IPS-15b (cell line): ENCODE measurements at regions not wholly inside any gene's neighbourhood (a gene's known extent, or its start where the extent isn't known, plus 50 kb on each side); places are given as distances from the start of the nearest gene placed in this dataset.

Source experiments
- H3K27me3 ChIP-seq: one replicate; pipeline ENCODE4 v1.6.1; 2013; ENCODE audit warnings: low read length; ENCODE audit not compliant: control insufficient read depth, insufficient read depth
- H3K36me3 ChIP-seq: one replicate; pipeline ENCODE4 v1.6.1; 2013; ENCODE audit warnings: low read length; ENCODE audit not compliant: control insufficient read depth, insufficient read depth
- H3K4me1 ChIP-seq: one replicate; pipeline ENCODE4 v1.6.1; 2013; ENCODE audit warnings: mild to moderate bottlenecking, low read length; ENCODE audit not compliant: control insufficient read depth, insufficient read depth
- H3K4me3 ChIP-seq: one replicate; pipeline ENCODE4 v1.5.1; 2013; ENCODE audit warnings: low read depth, low read length
- H3K9ac ChIP-seq: one replicate; pipeline ENCODE4 v1.6.1; 2013; ENCODE audit warnings: low read depth, mild to moderate bottlenecking, low read length
- H3K9me3 ChIP-seq: one replicate; pipeline ENCODE4 v1.6.1; 2013; ENCODE audit warnings: mild to moderate bottlenecking, low read length; ENCODE audit not compliant: control insufficient read depth, insufficient read depth

GRCh38 chr5:163596608-163597315 is 91.3 kb downstream of the MAT2B start:
- no peaks in the 10 kb centered on the region for H3K36me3 ChIP-seq
- no peaks in the 10 kb centered on the region for H3K4me1 ChIP-seq
- no peaks in the 10 kb centered on the region for H3K9me3 ChIP-seq
- H3K27me3 ChIP-seq = no peaks in the 10 kb centered on the region
- no peak overlapping the region for H3K9ac ChIP-seq
- no peak overlapping the region for H3K4me3 ChIP-seq

- Histone ChIP-seq H3K4me1 (no peaks in the 10 kb centered on the region), H3K27me3 (no peaks in the 10 kb centered on the region), H3K9me3 (no peaks in the 10 kb centered on the region), H3K36me3 (no peaks in the 10 kb centered on the region), H3K4me3 (no peak overlapping the region), H3K9ac (no peak overlapping the region)
These were observed 98.6 kb downstream of the MAT2B start for GRCh38 chr5:163604013-163604412.

GRCh38 chr5:163607256-163607655 is 101.8 kb downstream of the MAT2B start:
- Histone ChIP-seq H3K9me3 (no peaks in the 10 kb centered on the region), H3K36me3 (no peaks in the 10 kb centered on the region), H3K27me3 (no peaks in the 10 kb centered on the region), H3K4me3 (no peak overlapping the region), H3K4me1 (no peaks in the 10 kb centered on the region), H3K9ac (no peak overlapping the region)

DNA sequence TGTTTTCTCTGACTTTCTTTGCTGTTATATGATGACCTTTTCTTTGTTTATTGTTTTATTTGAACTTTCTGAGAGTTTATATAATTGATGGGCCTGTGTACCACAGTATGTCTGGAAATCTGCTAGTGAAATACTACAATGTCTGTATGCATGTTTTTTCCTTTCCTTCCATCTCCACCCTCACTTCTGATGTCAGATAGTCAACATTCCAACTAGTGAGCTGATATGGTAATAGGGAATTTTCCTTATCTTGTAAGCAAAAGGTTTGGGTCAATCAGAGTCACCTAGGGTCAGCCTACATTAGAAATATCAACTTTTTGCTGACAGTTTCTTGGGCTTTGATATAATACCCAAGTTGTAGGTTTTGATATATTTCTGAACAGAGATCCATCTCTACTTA is 103.2 kb downstream of the MAT2B start:
- Histone ChIP-seq H3K9ac (no peak overlapping the region), H3K4me1 (no peaks in the 10 kb centered on the region), H3K36me3 (no peaks in the 10 kb centered on the region), H3K27me3 (no peaks in the 10 kb centered on the region), H3K9me3 (no peaks in the 10 kb centered on the region), H3K4me3 (no peak overlapping the region)

GRCh38 chr5:163609910-163610309 is 104.5 kb downstream of the MAT2B start:
- no peak overlapping the region for H3K4me3 ChIP-seq
- no peak overlapping the region for H3K9ac ChIP-seq
- H3K4me1 ChIP-seq = no peaks in the 10 kb centered on the region
- no peaks in the 10 kb centered on the region for H3K27me3 ChIP-seq
- no peaks in the 10 kb centered on the region for H3K36me3 ChIP-seq
- H3K9me3 ChIP-seq = no peaks in the 10 kb centered on the region

DNA sequence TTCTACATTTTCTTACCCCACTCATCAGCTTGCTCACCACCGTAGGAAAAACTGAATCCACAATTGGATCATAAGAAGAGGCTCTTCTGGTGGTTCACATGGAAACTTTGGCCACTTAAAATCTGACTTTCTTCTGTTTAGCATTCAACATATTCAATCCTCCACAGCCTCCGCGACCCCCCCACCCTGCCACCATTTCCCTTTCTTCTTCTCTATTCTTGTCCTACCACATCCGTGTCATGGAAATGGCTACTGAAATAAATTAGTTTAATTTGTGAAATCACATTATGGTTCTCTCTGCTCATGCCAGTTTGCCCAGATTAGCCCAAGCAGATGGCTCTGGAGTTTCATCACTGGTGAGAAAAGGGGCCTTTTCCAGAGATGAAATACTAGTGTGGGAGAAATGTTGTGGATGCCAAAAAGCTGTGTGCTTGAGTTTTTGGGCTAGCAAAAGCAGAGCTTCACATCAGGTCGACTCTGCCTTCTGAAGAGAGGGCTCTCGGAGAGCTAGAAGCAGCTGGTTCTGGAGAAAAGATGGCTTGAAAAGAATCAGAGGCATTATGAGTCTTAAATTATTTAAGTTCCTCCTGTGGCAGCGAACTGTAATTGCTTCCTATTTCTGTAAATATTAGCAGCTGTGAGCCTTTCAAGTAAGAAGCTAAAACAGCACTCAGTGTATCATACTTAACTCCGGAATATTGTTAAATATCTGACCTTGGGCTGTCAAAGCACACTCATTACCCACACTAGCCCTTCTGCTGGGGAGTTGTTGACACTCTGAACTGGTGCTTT is 107.1 kb downstream of the MAT2B start:
- no peak overlapping the region for H3K9ac ChIP-seq
- H3K27me3 ChIP-seq = no peaks in the 10 kb centered on the region
- no peaks in the 10 kb centered on the region for H3K36me3 ChIP-seq
- H3K9me3 ChIP-seq = no peaks in the 10 kb centered on the region
- H3K4me1 ChIP-seq = no peaks in the 10 kb centered on the region
- no peak overlapping the region for H3K4me3 ChIP-seq

- no peaks in the 10 kb centered on the region for H3K36me3 ChIP-seq
- H3K4me3 ChIP-seq = no peak overlapping the region
- H3K9me3 ChIP-seq = no peaks in the 10 kb centered on the region
- no peak overlapping the region for H3K9ac ChIP-seq
- no peaks in the 10 kb centered on the region for H3K4me1 ChIP-seq
- no peaks in the 10 kb centered on the region for H3K27me3 ChIP-seq
These were observed 107.7 kb downstream of the MAT2B start for GRCh38 chr5:163613150-163613442.

DNA sequence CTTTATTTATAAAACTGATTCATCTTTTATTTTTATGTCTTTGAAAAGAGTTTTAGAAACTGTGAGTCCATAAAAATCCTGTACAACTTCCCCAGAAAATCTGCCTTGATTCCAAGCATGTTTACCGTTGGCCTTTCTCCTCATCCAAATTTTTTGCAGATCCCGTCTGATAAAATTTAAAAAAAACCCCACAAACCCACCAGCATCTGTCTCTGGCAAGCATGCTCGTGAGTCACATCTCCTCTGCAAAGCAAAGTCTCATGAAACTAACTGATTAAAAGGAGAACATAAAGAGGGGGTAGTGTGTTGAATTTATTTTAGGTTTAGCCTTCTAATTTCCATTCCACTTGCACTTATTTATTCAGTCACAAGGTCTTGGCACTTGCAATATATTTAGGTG is 109.4 kb downstream of the MAT2B start:
- Histone ChIP-seq H3K4me1 (no peaks in the 10 kb centered on the region), H3K4me3 (no peak overlapping the region), H3K9ac (no peak overlapping the region), H3K9me3 (no peaks in the 10 kb centered on the region), H3K36me3 (no peaks in the 10 kb centered on the region), H3K27me3 (no peaks in the 10 kb centered on the region)

GRCh38 chr5:163619273-163619934 is 114.0 kb downstream of the MAT2B start:
- Histone ChIP-seq H3K36me3 (no peaks in the 10 kb centered on the region), H3K27me3 (no peaks in the 10 kb centered on the region), H3K4me3 (no peak overlapping the region), H3K9me3 (no peaks in the 10 kb centered on the region), H3K4me1 (no peaks in the 10 kb centered on the region), H3K9ac (no peak overlapping the region)

DNA sequence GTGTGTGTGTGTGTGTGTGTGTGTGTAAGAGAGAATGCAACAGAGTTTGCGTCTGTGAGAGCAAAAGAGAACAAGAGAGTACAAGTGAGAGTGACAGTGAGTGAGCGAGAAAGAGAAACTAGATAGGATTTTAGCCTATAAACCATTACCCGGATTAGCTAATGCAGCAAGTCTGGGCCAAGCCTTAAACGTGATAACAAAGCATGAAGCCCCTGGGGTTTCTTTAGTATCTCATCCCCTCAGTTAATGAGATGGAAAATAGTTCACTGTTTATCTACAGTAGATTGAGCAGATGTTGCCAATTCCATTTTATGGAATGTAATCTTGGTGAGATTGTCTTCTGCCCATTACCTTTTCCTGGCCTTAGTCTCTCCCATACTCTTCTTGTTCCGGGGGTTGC is 114.5 kb downstream of the MAT2B start:
- H3K4me1 ChIP-seq = no peaks in the 10 kb centered on the region
- H3K36me3 ChIP-seq = no peaks in the 10 kb centered on the region
- no peak overlapping the region for H3K9ac ChIP-seq
- H3K9me3 ChIP-seq = no peaks in the 10 kb centered on the region
- H3K4me3 ChIP-seq = no peak overlapping the region
- no peaks in the 10 kb centered on the region for H3K27me3 ChIP-seq

DNA sequence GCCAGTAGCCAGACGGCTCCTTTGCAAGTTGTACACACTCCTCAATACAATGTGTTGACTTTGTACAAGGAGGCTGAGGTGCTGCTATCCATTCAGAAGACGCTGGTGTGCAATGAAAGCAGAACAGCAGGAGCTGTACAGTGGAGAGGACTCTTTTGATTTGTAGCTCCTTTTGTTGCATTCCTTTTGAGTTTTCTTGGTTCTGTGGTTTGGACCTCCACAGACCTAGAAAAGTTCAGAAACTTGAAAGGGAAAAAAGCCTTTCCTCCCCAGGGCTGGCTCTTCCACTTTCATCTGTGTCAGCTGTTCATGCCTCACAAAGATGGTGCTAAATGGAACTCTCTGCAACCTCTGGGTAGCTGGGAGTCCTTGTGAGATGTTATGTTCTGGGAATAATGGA is 117.4 kb downstream of the MAT2B start:
- Histone ChIP-seq H3K27me3 (no peaks in the 10 kb centered on the region), H3K4me3 (no peak overlapping the region), H3K36me3 (no peaks in the 10 kb centered on the region), H3K9me3 (no peaks in the 10 kb centered on the region), H3K9ac (no peak overlapping the region), H3K4me1 (no peaks in the 10 kb centered on the region)

GRCh38 chr5:163623524-163623923 is 118.1 kb downstream of the MAT2B start:
- no peaks in the 10 kb centered on the region for H3K36me3 ChIP-seq
- no peaks in the 10 kb centered on the region for H3K4me1 ChIP-seq
- no peak overlapping the region for H3K9ac ChIP-seq
- H3K4me3 ChIP-seq = no peak overlapping the region
- no peaks in the 10 kb centered on the region for H3K9me3 ChIP-seq
- no peaks in the 10 kb centered on the region for H3K27me3 ChIP-seq
